Right lung (tissue), 2 donors: ENCODE measurements at regions not wholly inside any gene's neighbourhood (a gene's known extent, or its start where the extent isn't known, plus 50 kb on each side); places are given as distances from the start of the nearest gene placed in this dataset.
"Not testable (repeated sequence)": the region's sequence is repeated elsewhere in the genome, so short reads cannot be mapped to it uniquely, and the experiment has no call there.

Experiments
- DNase-seq, 2 donors: peaks; one replicate each; pipeline ENCODE4 v3.0.0-alpha.2; 2013

- DNase-seq, result no peak
Observed at GRCh38 chr1:163472651-163473248, 151.0 kb downstream of the NUF2 start.

DNA sequence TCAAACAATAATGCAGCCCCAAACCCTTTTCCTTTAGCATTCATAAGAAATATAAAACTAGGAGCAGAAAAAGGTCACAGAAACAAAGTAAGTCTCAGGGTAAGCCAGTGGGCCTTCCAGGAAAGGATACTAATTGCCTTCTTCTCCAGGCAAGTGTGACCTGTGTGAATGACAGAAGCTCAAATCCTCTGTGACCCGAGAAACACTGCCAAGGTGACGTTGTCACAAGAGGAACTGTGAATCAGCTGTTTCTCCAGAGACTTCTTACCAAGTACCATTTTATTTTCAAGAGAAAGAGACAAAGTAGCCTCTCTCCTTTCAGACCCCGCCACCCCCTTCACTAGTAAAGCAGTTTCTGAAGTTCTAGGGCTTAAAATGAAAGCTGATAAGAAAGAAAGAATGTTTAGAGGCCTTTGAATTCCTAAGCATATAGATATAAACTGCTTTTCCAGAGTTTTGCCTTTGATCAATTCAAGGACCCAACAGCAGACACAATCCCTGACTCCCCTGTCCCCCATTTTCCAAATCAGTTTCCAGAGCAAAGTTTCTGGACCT lies 155.6 kb downstream of the NUF2 start:
- DNase-seq, result no peak

- not testable (repeated sequence) for DNase-seq
Observed at GRCh38 chr1:163498391-163499330, 176.9 kb downstream of the NUF2 start.

DNA sequence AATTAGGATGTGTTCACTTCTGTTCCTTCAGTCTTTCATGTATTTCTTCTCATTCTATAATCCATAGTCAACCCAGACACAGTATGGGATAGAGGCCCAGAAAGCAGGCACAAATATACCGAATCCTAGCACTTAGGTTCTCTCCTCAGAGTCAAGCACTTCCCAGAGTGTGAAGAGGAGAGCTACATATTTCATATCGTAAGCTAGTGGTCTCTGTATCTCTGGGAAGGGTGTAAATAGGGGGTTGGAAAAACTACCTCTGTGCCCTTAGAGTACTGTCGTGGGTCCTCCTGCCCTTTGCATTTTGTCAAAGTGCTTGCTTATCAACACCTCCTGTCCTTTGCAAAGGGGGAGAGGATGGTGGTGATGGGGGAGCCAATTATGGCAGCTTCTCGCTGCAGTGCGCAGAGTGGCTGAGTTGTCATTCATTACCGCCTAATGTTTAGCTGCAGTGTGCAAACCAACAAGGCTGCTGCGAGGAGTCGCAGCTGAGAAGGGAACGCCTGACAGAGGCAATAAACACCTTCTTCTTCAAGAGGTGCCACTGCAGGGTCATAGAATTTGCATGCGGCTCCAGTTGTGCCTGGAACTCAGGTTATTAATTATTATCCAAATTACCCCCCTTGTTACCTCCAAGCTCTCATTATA lies 182.7 kb downstream of the NUF2 start:
- no peak for DNase-seq

DNA sequence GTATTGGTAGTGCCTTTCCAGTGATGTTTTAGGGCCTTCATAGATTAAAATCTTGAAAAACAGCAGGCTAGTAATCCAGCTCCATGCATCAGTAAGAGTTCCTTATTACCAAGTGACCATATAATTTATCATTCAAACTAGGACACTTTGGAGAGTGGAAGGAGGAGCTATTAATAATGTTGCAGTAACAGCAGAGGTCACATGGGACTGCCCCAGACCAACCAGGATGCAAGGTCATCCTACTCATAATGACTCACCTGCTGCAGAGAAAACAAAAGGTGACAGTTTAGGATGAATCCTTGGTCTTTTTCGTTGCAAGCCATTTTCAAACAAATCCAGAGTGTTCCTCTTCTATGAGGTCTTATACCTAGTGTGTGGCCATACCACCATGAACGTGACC lies 187.4 kb downstream of the NUF2 start:
- DNase-seq, result no peak

DNA sequence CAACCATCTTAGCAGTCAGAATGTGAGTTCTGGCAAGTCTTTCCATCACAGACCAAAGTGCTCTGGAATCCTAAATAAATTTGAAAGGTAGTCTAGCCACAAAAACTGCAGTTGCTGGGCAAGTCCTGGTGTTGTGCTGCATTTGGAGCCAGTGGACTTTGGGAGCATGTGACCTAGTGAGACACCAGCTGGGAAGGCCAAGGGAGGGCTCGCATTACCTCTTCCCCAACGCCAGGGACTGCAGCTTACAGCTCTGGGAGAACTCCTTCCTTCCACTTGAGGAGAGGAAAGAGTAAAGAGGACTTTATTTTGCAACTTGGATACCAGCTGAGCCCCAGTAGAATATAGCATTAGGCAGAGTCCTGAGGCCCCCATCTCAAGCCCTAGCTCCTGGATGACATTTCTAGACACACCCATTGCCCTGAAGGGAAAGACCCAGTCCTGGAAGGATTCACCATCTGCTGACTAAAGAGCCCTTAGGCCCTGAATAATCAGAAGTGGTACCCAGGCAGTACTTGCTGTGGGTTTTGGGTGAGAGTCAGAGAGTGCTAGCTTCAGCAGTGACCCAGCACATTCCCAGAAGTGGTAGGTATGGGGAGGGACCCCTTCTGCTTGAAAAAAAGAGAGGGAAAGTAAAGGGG lies 190.7 kb downstream of the NUF2 start:
- no peak for DNase-seq

DNA sequence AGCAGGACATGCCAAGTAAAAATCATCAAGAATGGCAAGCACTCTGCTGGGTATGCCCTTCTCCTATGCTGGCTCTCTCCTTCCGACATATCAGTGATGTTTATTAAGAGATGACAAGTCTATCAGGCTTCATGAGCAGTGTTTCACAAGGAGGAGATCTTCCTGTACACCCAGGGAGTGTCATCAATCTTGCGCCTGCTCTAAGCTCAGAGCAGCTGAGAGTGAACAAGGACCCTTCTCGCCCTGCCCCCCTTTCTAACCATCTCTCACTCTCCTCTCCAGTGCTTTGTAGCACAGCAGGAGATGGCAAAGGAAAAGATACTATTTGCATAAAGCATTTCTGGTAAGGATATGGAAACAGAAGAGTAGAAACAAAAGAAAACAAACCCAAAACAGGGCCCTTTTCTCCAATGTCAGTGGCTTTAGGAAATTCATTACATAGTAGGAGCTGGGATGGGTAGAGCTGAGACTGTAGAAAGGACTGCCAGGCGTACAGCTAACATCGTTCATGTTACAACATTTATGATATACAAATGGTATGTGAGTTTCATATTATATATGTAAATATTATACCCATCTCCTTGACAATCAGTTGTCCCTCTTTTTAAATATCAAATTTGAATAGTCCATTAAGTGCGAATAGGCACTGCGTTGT lies 201.7 kb downstream of the NUF2 start:
- DNase-seq, result no peak

DNA sequence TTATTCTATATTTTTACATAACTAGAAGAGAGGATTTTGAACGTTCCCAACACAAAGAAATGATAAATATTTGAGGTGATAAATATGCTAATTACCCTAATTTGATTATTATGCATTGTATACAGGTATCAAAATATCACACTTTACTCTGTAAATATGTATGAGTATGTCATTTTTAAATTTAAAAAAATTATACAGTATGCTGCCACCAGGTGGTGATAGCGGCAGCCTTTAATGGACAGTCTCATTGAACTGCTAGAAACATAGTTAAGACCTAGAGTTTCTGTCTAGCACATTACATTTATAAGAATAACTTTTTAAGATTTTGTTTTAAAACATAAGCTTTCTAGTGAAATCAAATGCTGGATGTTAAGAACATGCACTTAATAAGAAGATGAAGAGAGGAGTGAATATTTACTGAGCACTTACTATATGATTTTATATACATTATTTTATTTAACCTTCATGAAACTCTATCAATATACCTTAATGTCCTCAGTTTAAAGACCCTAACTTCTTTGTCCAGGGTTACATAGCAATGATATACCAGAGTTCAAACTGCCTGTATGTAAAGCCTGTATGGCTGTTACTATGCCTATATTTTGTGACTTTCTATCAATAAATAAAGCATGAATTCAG lies 207.1 kb downstream of the NUF2 start:
- peak in 1 of 2 donors; percentile 16 for DNase-seq

- no peak for DNase-seq
Observed at GRCh38 chr1:163531345-163531744, 209.6 kb downstream of the NUF2 start.

DNA sequence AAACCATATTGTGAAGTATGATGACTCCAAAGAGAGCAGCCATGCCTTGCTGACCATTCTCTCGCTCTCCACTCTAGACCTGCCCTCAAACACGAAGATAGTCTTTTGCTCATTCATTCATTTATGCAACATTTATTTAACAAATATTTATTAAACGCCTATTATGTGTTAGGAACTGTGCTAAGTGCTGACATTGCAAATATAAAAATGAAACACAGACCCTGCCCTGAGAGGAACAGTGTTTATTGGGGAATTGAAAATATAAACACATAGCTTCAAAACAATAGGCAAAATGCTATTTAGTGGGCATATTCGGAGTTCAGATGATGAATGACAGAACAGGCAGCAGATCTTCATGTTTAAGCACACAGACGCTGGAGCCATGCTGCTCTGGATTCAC lies 213.6 kb downstream of the NUF2 start:
- no peak for DNase-seq

GRCh38 chr1:163535807-163536206 lies 214.1 kb downstream of the NUF2 start:
- DNase-seq, result no peak

- DNase-seq, result no peak
Observed at GRCh38 chr1:163537809-163538208, 216.1 kb downstream of the NUF2 start.

- DNase-seq, result no peak
Observed at GRCh38 chr1:163538667-163539066, 216.9 kb downstream of the NUF2 start.

- no peak for DNase-seq
Observed at GRCh38 chr1:163540727-163541126, 219.0 kb downstream of the NUF2 start.

DNA sequence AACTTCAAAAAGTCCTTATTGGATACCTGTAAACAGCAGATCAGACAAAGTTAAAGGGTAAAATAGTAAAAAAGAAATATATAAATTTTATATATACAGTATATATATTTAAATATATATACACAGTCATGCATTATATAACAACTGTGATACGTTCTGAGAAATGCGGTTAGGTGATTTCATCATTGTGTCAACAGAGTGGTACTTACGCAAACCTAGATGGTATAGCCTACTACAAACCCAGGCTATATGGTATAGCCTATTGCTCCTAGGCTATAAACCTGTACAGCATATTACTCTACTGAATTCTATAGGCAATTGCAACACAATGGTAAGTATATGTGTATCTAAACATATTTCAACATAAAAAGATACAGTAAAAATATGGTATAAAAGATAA lies 222.7 kb downstream of the NUF2 start:
- DNase-seq, result no peak

GRCh38 chr1:163558162-163558561 lies 236.4 kb downstream of the NUF2 start:
- DNase-seq, result no peak

DNA sequence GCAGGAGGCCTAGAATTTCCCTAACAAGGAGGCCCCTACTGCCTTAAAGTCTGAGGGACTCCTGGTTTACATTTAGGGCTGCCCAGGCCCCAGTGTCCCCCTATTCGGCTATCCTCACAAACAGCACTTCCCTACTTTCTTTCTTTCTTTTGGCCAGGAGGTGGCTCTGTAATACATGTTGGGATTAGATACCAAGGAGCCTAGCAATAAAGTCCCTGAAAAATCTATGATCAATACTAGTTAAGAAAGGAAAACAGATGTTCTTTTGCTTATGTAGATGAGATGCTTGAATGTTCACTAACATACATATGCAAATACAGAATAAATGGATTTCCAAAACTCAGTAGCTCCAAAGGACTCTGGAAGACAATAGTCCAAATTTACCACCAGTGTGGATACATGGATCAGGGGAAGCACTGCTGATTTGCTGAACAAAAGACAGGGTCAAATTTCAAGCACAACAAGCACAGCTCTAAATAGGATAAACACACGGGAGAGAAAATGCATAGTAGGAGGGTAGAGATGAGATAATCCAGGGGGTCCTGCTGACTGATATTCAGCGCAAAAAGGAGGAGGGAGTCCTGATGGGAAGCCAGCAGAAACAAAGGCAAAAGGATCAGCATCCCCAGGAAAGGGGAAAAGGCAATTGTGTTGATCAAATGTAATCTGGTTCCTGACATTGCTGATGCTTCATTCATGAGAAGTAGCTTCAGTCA lies 240.0 kb downstream of the NUF2 start:
- DNase-seq, result peak in 1 of 2 donors; percentile 14

GRCh38 chr1:163562355-163562754 lies 240.6 kb downstream of the NUF2 start:
- DNase-seq, result no peak

DNA sequence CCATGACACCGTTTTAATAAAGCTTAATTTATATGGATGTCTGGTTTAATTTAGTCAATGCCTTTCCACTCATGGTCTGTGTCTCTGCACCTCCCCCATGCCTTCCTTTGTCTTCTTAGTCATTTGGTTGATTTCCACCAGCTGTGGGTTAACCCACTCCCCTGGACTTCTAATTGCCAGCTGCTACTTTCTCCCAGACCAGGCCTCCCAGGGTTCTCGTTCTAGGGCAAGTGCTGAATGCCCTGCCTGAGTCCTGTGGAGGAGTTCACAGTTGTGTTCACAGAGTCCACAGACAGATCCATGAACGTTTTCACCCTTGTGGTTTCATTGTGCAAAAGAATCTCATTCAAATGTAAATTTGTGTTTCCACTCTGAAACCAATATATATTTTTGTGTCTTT lies 243.4 kb downstream of the NUF2 start:
- no peak for DNase-seq

GRCh38 chr1:163570071-163570470 lies 248.3 kb downstream of the NUF2 start:
- DNase-seq, result no peak
